GM12878 (cell line): ENCODE measurements at regions not wholly inside any gene's neighbourhood (a gene's known extent, or its start where the extent isn't known, plus 50 kb on each side); places are given as distances from the start of the nearest gene placed in this dataset.

Experiments
- ATAC-seq: fragments of 200-7000 bp; cut with Tn5 transposase; 3 replicates; pipeline ENCODE4 v1.9.1; 2020; ENCODE audit warnings: mild to moderate bottlenecking, moderate library complexity
- BruUV-seq: library from RNA; stranded (reverse); fragments of 400-500 nt; replicated peaks from 2 replicates; lab custom pipeline; 2021; lab: Mats Ljungman, UMichigan
- CTCF ChIA-PET: fragments of 300-600 bp; sonication (Branson Sonifier 250); formaldehyde crosslinking; extraction: SDS; loops from one replicate; lab custom pipeline; 2021; ENCODE audit warnings: inconsistent platforms; lab: Yijun Ruan, JAX
- POLR2A ChIA-PET: fragments of 350-600 bp; formaldehyde crosslinking; extraction: SDS; loops from one replicate; lab custom pipeline; 2021; ENCODE audit warnings: inconsistent platforms; lab: Charles Lee
- RAD21 ChIA-PET: fragments of 300-600 bp; sonication (Branson Sonifier 250); formaldehyde crosslinking; loops from one replicate; lab custom pipeline; 2023; ENCODE audit warnings: antibody characterized with exemption; ENCODE audit not compliant: unreplicated experiment; lab: Charles Lee
- SMC1A ChIA-PET: fragments of 300-600 bp; sonication (Branson Sonifier 250); formaldehyde crosslinking; loops from one replicate; lab custom pipeline; 2023; ENCODE audit not compliant: unreplicated experiment, uncharacterized antibody; lab: Charles Lee
- DNase-seq: peaks from one replicate; pipeline ENCODE4 v3.0.0-alpha.2; 2011; ENCODE audit warnings: low read depth, low spot score
- FAIRE-seq: peaks from 3 replicates; lab custom pipeline; 2011; peaks lifted over from hg19 to GRCh38; lab: Jason Lieb, UNC
- H2AFZ ChIP-seq: 2 replicates; pipeline ENCODE4 v1.6.0; 2011; ENCODE audit warnings: low read depth, low read length, control low read depth; ENCODE audit not compliant: control insufficient read depth
- H3K27ac ChIP-seq: 2 replicates; pipeline ENCODE4 v1.5.1; 2011; ENCODE audit warnings: control low read depth; ENCODE audit not compliant: control insufficient read depth, insufficient read depth
- H3K27me3 ChIP-seq, 2 experiments: replicated peaks in 1 of 2; 2 replicates each; pipeline versions ENCODE4 v1.6.0 to v1.6.1; 2011; ENCODE audit warnings: low read length in 1 of 2; ENCODE audit not compliant: control insufficient read depth in 2 of 2, insufficient read depth in 2 of 2
- H3K36me3 ChIP-seq, 2 experiments: 2 replicates each; pipeline ENCODE4 v1.5.1; 2011; ENCODE audit warnings: low read length in 1 of 2; ENCODE audit not compliant: control insufficient read depth in 2 of 2, insufficient read depth in 2 of 2
- H3K4me1 ChIP-seq: 2 replicates; pipeline ENCODE4 v1.6.1; 2011; ENCODE audit warnings: mild to moderate bottlenecking, low read length, moderate library complexity, mixed read lengths; ENCODE audit not compliant: control insufficient read depth, insufficient read depth
- H3K4me2 ChIP-seq: 2 replicates; pipeline ENCODE4 v1.6.0; 2011; ENCODE audit warnings: control low read depth; ENCODE audit not compliant: control insufficient read depth, insufficient read depth
- H3K4me3 ChIP-seq: fragments of 200-600 bp; sonication (generic); 2 replicates; pipeline ENCODE4 v1.5.1; 2016
- H3K79me2 ChIP-seq: 2 replicates; pipeline ENCODE4 v1.6.0; 2011; ENCODE audit warnings: low read length; ENCODE audit not compliant: control insufficient read depth, insufficient read depth
- H3K9ac ChIP-seq: 2 replicates; pipeline ENCODE4 v1.8.0; 2011; ENCODE audit warnings: low read length, control low read depth, mixed read lengths; ENCODE audit not compliant: control insufficient read depth, insufficient read depth
- H3K9me3 ChIP-seq: replicated peaks from 3 replicates; pipeline ENCODE4 v1.5.1; 2011; ENCODE audit warnings: mild to moderate bottlenecking, low read length; ENCODE audit not compliant: control insufficient read depth, insufficient read depth
- H4K20me1 ChIP-seq: 2 replicates; pipeline ENCODE4 v1.6.0; 2011; ENCODE audit not compliant: control insufficient read depth, insufficient read depth
- CREB1 ChIP-seq: IDR thresholded peaks from 2 replicates; pipeline ENCODE4 v1.6.1; 2012; ENCODE audit warnings: low read depth, mild to moderate bottlenecking, inconsistent platforms
- NFYA ChIP-seq: IDR thresholded peaks from 2 replicates; pipeline ENCODE4 v1.6.1; 2011; ENCODE audit warnings: low read depth, mild to moderate bottlenecking, low read length, improper control_type of control experiment, borderline replicate concordance
- NR2F1 ChIP-seq: fragments of 450-650 bp; conservative IDR thresholded peaks from 2 replicates; pipeline ENCODE4 v1.6.1; 2017; ENCODE audit warnings: mild to moderate bottlenecking
- POU2F2 ChIP-seq: IDR thresholded peaks from 3 replicates; pipeline ENCODE4 v1.6.1; 2011; ENCODE audit warnings: low read depth, mild to moderate bottlenecking, low read length, borderline replicate concordance
- ZZZ3 ChIP-seq: IDR thresholded peaks from 2 replicates; pipeline ENCODE4 v1.6.1; 2011; ENCODE audit warnings: low read depth; ENCODE audit not compliant: control insufficient read depth, insufficient read length
- WGBS: methylation state at CpG from one replicate; pipeline ENCODE4 v1.1.6; 2016; ENCODE audit warnings: low lambda C conversion rate; ENCODE audit not compliant: insufficient replicate concordance, insufficient coverage; ENCODE audit errors: missing lambda C conversion rate; 5-methylcytosine and 5-hydroxymethylcytosine counted together
- in situ Hi-C: fragments of 300-500 bp; cut with MboI; formaldehyde crosslinking; loops from 9 replicates; pipeline ENCODE4 v1.14.3; 2018; ENCODE audit warnings: mixed read lengths
- intact Hi-C: fragments of 100-400 bp; cut with micrococcal nuclease; formaldehyde crosslinking; loops from one replicate; pipeline ENCODE4 v1.14.2; 2022; ENCODE audit not compliant: unreplicated experiment
- TF ChIP-seq, protein P1 (sequence below): fragments of 450-650 bp; IDR thresholded peaks from 2 replicates; pipeline ENCODE4 v1.6.1; 2017; ENCODE audit warnings: mild to moderate bottlenecking, moderate library complexity

DNA sequence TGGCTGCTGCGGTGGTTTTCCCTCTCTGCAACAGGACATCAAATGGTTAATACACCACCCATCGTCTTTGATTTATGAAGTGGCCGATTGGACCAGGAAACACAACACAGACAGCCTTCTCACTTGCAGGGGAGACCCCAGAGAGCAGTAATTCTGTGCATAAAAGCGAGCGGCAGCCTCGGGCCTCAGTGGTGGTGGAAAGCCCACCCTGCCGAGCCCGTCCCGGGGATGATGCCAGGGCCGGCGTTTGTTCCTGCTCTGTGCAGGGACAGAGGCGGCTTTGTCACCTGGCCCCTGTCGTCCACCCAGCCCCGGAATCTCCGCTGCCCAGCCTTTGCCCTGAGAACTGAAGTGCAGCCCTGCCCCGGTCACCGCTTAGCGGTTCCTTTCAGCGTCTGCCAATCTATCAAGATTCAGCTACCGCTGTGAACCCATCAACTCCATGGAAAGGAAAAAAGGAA lies 184.4 kb downstream of the TSHZ3 start (continued):
- TF ChIP-seq, protein P1, sequence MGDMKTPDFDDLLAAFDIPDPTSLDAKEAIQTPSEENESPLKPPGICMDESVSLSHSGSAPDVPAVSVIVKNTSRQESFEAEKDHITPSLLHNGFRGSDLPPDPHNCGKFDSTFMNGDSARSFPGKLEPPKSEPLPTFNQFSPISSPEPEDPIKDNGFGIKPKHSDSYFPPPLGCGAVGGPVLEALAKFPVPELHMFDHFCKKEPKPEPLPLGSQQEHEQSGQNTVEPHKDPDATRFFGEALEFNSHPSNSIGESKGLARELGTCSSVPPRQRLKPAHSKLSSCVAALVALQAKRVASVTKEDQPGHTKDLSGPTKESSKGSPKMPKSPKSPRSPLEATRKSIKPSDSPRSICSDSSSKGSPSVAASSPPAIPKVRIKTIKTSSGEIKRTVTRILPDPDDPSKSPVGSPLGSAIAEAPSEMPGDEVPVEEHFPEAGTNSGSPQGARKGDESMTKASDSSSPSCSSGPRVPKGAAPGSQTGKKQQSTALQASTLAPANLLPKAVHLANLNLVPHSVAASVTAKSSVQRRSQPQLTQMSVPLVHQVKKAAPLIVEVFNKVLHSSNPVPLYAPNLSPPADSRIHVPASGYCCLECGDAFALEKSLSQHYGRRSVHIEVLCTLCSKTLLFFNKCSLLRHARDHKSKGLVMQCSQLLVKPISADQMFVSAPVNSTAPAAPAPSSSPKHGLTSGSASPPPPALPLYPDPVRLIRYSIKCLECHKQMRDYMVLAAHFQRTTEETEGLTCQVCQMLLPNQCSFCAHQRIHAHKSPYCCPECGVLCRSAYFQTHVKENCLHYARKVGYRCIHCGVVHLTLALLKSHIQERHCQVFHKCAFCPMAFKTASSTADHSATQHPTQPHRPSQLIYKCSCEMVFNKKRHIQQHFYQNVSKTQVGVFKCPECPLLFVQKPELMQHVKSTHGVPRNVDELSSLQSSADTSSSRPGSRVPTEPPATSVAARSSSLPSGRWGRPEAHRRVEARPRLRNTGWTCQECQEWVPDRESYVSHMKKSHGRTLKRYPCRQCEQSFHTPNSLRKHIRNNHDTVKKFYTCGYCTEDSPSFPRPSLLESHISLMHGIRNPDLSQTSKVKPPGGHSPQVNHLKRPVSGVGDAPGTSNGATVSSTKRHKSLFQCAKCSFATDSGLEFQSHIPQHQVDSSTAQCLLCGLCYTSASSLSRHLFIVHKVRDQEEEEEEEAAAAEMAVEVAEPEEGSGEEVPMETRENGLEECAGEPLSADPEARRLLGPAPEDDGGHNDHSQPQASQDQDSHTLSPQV, result no peak

DNA sequence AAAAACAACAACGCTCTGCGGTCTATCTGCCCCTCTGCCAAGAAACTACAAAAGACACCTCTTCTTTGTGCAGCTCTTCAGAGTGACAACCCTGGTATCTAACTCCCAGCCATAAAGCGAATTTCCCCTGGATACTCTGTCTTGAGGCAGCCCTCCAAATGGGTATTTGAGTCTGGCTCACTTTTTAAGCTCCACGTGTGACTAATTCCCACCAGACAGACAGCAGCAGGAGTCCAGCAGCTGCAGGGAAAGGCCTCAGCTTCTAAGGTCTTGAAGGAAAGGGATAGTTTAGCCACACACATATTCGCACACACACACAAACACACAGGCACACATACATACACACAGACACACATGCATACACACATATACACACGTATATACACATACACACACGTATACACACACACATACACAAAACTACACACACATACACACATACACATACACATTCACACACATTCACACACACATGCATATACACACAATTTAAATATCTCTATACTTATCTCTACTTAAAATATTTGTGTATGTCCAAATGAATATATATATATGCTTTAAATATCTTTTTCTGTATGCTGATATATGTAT lies 188.8 kb downstream of the TSHZ3 start:
- ChIA-PET CTCF (no interaction called here), SMC1A (no interaction called here)
- Histone ChIP-seq H3K79me2 (no peaks in the 10 kb centered on the region), H3K9ac (no peak overlapping the region), H3K36me3 (no peaks in the 10 kb centered on the region)
- BruUV-seq, result no TSS peak
- no peak for TF ChIP-seq NR2F1
- no peak for TF ChIP-seq CREB1
- TF ChIP-seq NFYA, result no peak
- no peak for TF ChIP-seq ZZZ3
- TF ChIP-seq POU2F2, result no peak
- TF ChIP-seq, all 136 proteins: peak for 0
- no peak overlapping the region for H3K27ac ChIP-seq
- H4K20me1 ChIP-seq, result no peaks in the 10 kb centered on the region
- H3K4me3 ChIP-seq, result no peak overlapping the region
- no peak for DNase-seq
- 6% methylated on average over 7 of the region's 7 CpGs for WGBS
- RAD21 ChIA-PET, result no interaction called here
- H3K4me1 ChIP-seq, result no peaks in the 10 kb centered on the region
- intact Hi-C loops (no loop called here), in situ Hi-C loops (no loop called here)
- H3K4me2 ChIP-seq, result no peak overlapping the region
- POLR2A ChIA-PET, result no interaction called here
- H3K27me3 ChIP-seq, result no peaks in the 10 kb centered on the region
- no peak for FAIRE-seq
- ATAC-seq, result no peak
- H3K9me3 ChIP-seq, result no peaks in the 10 kb centered on the region; the same call in 2 of the 3 replicates
- no peak overlapping the region for H2AFZ ChIP-seq
